Activated CD4-positive, alpha-beta T cell treated with anti-CD3 and anti-CD28 coated beads for 1 hour (primary cell): ENCODE measurements at regions not wholly inside any gene's neighbourhood (a gene's known extent, or its start where the extent isn't known, plus 50 kb on each side); places are given as distances from the start of the nearest gene placed in this dataset.
"Not testable (repeated sequence)": the region's sequence is repeated elsewhere in the genome, so short reads cannot be mapped to it uniquely, and the experiment has no call there.

ENCODE experiments used
- DNase-seq: peaks from one replicate; pipeline ENCODE4 v3.0.0-alpha.2; 2020

DNA sequence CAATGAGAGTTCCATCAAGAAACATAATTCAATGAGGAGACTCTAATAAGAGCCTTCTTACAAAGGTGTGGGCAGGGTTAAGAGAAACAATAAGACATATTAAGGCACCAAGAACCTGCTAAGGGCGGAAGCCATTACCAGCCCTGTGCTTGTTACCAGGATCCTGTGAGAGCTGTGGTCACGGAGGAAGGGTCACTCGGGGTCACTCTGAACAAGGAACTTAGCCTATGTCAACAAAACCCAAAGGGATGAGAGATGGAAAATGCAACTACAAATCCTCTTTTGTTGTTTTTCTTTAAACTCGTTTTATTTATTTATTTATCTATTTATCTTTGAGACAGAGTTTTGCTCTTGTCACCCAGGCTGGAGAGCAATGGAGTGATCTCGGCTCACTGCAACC, 460.4 kb upstream of the CCDC196 start:
- DNase-seq: no peak

DNA sequence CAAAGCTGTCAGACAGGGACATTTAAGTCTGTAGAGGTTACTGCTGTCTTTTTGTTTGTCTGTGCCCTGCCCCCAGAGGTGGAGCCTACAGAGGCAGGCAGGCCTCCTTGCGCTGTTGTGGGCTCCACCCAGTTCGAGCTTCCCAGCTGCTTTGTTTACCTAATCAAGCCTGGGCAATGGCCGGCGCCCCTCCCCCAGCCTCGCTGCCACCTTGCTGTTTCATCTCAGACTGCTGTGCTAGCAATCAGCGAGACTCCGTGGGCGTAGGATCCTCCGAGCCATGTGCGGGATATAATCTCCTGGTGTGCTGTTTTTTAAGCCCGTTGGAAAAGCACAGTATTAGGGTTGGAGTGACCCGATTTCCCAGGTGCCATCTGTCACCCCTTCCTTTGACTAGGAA, 454.2 kb upstream of the CCDC196 start:
- DNase-seq: not testable (repeated sequence)

DNA sequence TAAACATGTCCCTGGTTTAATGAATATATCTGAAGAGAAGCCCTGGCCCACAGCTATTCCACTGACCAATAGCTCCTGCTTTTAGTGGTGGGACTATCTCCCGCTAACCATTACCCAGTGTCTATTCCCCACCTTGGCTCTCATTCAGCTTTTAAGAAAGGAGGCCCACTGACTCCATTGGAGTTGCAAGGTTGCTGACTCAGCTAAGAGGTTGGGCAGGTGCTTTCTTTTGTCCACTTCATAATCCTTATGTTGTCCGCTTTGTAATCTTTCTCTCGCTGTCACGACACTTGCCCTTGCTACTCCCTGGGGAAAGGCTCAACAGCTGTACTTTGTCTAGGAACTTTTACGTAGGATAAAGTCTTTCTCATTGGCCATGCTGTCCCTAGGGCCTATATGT, 453.4 kb upstream of the CCDC196 start:
- DNase-seq: no peak

DNA sequence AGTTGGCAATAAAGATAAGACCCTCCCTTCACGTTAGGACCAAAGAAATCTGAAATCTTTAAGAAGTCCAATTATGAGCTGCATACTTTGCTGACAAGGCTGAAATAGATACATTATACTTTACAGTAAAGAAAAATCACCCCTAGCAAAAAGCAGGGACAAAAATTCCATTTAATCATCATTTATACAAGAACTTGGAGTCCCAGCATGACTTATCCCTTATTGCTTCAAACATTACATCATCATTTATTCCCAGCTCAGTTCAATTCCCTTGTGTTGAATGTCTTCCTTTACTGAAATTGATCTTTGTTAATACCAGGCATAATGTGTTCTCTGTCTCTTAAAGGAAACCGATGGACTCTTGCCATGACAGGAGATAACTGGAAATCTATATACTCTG, 449.6 kb upstream of the CCDC196 start:
- DNase-seq: no peak

DNA sequence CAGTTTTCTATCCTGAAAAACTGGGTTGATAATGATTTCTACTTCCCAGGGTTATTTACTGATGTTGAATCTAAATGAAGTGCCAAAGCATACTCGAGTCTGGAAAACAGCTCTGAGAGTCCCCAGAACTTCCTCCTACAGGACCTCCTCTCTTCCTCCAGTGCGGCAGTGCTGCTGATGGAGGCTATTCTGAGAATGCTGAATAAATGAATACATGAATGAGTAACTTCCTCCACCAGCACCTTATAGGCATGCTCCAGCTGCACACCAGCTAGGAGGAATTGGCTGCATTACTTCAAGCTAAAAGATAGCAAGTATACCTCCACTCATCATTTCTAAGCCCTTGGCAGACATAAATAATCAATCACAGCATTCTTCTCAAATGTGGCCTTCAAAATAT, 448.8 kb upstream of the CCDC196 start:
- no peak for DNase-seq

DNA sequence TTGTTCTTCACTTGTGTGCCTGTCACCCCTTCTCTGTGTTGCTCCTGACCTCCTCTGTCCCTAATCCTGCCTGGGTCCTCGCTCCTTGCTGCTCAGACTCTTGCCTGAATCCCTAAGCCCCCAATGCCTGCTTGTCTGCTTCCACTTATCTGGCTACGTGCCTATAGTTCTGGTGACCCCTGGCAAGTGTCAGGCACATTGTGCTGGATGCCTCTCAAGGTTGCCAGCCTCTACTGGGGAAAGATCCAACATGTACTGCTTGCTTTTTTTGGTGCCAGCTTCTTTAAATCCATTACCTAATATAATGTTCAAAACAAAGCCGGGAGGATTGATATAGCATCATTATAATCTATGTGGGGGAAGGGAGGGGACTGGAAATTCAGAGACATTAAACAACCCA, 448.0 kb upstream of the CCDC196 start:
- DNase-seq: no peak

DNA sequence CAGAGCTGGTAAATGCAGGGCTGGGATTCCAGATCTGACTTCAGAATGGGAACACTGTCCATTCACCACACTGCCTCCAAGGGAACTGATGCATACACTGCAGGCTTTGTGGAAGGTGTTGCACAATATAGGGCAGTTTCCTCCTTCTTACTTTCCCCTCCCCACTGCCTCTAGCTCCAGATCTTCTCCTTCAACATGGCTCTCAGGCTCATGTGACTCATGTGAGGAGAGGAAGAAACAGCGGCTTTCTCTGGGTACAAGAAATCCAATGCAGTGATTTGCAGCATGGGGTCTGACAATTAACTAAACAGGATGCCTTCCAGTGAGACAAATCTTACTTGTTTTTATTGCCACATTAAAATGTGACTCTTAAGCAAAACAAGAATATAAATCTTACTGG, 447.6 kb upstream of the CCDC196 start:
- DNase-seq: no peak

DNA sequence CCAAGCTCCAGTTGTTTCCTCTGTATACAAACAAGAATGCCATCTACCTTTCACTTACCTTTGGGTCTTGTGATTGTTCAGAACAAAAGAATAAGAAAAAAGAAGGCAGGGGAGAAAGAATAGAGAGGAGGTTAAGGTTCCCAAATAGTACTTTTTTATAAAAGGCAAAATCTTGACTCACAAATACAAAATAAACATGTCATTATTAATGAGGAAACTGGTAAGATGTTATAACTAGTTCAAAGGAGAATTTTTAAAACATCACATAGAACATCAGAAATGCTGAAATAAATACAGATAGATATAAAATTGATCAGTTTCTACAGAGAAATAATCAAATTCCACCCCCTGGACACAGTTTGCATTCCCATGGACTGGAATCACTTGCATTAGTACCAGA, 446.7 kb upstream of the CCDC196 start:
- DNase-seq: no peak

DNA sequence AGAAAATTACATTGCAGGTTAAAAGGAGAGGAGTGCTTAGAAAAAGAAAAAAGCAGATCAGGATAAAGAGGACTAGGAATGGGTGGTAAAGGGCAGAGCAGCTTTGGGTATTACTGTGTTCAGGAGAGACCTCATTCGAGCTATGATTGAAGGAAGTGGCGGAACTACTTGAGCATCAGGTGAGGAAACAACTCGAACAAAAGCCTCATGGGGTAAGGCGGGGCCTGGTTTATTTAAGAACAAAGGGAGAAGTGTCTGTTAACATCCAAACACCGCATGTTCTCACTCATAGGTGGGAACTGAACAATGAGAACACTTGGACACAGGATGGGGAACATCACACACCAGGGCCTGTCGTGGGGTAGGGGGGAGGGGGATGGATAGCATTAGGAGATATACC, 444.6 kb upstream of the CCDC196 start:
- no peak for DNase-seq

DNA sequence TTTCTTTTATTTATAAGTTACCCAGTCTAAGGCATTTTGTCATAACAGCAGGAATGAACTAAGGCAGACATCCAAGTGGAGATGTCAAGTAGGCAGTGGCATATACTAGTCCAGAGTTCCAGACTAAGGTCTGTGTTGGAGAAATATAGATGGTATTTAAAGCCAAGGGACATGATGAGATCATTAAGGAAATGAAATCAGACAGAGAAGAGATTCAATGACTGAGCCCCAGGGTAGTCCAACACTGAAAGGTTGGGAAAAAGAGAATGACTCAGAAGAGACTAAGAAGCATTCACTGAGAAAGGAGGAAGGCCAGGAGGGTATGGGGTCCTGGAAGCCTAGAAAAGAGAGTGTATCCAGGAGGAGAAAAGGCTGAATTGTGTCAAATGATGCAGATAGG, 442.2 kb upstream of the CCDC196 start:
- DNase-seq: no peak

DNA sequence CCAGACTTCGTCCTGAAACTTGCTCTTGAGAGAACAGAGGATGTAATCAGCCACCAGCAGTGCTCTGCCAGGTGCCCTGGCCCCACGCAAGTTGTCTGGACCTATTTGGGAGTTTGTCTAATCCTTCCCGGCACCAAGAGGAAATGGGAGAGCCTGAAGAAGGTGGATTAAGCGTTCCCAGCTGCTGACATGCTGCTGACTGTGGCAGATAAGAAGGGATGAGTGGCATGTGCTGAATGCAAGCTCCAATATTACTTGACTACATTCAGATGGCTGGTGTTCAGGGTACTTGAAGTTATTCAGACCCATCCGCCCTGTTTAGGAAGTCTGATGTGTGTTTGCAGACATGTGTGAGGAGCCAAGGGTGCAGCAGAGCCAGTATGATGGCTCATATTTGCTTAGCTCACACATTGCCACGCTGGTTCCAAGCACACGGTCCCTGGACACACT, 440.6 kb upstream of the CCDC196 start:
- DNase-seq: no peak

DNA sequence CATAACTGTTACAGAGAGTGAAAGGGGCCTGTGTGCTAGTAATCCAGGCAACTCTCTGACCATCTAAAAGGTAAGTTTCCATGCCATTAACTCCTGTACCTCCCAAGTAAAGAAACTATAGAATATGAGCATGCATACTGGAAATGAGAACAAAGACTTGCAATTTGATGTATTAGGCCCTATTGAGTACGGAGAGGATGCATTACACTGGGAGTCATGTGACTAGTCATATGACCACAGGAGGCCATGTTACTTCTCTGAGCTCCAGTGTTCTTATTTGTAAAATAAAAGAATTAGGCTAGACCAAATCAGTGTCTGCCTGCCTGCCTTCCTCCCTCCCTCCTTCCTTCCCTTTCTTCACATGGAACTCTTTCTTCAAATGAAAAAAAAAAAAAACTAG, 440.1 kb upstream of the CCDC196 start:
- DNase-seq: no peak

DNA sequence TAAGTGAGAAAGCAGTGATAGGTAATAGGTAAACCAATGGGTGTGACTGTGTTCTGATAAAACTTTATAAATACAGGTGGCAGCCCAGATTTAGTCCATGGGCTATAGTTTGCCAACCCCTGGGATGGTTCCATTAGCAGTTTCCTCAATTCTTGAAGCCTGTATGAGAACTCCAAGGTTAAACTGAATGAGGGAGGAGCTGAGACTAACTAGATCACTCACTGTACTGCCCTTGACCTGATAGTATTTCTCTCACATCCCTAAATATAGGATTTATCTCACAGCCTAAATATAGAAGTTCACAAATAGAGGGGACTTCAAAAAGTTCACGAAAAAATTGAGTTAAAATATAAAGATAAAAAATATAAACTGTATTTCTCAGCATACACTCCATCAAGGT, 439.6 kb upstream of the CCDC196 start:
- no peak for DNase-seq

DNA sequence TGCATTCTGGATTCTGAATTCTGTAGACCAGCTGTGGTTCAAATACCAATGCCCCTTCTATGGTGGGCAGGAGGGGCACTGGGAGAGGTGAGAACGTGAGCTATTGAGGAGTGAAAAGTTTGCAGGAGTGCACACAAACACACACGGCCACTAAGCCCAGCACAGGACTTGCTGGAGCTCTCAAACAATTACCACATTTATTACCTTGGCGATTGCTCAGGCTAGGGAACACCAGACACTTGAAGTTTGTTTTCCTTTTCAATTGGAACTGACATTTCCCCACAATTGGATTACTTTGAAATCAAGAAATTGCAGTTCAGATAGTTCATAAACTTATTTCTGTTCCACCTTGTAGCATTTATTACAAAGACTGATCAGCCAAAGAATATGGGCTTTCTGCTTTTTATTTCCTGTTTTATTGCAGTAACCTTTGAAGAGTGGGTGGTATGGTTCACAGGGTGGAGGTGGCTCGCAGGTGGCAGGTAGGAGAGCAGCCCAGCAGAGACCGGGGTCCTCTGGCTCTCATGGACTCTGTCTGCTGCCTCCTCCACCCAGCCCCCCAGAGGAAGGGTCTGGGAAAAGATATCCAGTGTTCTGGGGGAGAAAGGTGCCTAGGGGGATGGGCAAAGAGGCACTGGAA, 429.8 kb upstream of the CCDC196 start:
- DNase-seq: no peak

DNA sequence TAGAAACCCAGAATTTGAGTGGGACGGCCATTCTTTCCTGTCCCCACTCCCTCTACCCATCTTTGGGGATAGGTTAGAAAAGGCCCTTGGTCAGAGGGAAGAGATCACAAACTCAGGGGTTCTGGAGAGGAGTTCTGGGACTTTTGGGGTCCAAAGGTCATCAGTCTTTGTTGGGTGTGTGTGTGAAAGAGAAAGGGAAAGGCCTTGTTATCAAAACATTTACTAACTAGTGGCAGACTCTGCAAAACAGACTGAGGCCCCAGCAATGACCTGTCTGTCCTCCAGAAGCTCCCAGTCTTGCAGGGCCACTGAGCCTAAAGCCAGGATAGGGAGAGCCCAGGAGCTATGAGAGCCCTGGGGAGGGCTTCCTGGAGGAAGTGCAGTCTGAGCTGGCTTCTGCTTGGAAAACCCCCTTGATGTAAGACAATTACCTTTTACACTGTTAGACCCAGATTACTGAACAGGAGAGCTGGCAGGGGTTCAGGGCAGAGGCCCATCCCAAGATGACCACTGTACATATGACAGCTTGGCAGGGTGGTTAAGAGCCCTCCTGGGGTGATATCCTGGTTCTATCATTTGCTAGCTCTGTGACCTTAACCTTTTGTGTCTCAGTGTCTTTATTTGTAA, 429.1 kb upstream of the CCDC196 start:
- DNase-seq: no peak

DNA sequence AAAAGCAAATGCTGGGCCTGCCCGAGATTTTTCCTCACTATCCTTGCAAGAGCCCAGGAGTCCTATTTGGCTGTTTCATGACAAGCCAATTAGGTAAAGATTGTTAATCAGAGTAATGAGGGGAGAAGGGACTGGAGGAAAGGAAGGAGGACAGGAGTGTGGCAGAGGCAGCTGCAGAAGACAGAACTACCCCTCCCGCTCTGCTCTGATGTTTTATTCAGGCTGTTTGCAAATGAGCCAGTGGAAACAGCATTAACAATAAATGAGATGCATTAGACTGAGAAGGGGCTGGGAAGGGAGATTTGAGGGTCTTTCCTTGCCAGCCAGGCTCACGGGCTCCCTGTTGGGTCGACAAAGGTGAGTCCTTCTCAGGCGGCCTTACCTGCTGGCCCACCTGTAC, 421.0 kb upstream of the CCDC196 start:
- no peak for DNase-seq

DNA sequence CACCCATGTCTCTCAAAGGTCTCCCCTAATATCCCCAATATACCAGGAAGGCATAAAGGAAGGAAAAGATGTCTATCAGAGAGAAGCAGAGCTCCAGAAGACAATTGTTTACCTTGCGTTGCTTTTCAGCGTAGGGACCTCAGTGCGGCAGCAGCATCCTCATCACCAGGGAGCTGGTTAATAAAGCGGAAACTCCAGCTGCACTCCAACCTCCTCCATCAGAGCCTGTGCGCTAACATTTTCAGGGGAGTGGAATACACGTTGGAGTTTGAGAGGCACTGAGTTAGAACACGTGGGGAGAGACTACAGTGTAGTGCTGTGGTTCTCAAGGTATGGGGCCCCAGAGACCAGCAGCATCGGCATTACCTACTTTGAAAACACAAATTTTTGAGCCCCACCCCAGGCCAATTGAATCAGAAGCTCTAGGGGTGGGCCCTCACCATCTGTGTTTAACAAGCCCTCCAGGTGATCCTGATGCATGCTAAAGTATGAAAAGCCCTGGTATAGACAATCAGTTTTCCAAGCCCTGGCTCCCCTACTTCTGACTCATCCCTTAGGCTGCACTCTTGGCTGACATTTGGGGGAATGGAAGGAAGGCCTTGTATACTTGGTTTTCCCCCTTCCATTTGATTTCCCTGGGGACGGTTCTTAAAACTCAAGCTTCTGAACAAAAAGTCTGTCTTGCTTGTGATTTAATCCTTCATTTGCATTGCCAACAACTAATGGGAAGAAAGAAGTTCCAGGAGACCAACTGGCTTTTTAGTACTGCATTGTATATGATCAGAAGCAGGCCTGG, 419.0 kb upstream of the CCDC196 start:
- DNase-seq: no peak

DNA sequence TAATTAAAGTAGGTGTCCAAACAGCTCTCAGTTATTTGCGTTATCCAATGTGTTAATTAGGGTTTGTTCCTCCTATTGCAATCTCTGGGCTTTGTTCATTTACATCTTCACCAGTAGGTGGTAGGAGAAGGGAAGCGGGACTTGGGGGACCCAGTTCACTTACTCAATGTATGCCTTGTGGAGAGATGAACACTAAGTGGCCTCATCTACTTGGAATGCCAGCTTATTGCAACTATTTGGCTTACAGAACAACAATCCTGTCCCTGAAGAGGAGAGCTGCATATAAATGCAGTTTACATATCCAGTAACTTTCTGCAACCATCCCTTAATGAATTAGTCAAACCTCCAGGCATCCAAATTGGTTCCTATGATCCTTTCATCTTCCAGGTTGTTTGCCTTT, 417.1 kb upstream of the CCDC196 start:
- no peak for DNase-seq

DNA sequence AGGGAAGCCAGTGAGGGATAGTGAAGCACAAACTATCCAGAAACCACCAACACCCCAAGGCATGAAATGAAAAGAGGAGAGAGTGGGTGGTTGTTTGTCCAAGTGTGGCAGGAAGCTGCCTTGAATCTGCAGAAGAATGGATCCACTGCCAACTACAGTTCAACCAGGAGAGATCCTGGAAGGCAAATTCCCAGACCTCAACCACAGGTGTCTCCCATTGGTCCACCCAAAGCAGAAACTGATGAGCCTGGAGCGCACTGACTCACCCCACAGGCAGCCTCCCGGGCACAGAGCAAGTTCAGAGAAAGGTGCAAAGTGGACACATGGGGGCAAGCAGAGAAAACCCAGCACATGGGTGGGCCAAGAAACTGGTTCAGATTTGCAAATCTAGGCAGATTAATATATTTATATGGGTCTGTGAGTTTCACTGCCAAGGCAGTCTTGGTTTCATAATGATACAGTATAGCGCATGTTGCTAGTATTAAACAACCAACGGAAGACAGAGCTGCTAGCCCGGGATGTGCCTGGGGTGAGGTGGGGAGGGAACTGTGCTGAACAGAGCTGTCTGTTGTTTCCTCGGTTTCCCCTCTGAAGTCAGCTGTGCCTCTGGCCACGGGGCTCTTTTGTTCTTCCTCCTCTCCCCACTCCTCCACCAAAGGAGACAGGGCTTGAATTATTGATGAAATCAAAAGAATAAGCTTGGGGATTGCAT, 416.2 kb upstream of the CCDC196 start:
- no peak for DNase-seq

DNA sequence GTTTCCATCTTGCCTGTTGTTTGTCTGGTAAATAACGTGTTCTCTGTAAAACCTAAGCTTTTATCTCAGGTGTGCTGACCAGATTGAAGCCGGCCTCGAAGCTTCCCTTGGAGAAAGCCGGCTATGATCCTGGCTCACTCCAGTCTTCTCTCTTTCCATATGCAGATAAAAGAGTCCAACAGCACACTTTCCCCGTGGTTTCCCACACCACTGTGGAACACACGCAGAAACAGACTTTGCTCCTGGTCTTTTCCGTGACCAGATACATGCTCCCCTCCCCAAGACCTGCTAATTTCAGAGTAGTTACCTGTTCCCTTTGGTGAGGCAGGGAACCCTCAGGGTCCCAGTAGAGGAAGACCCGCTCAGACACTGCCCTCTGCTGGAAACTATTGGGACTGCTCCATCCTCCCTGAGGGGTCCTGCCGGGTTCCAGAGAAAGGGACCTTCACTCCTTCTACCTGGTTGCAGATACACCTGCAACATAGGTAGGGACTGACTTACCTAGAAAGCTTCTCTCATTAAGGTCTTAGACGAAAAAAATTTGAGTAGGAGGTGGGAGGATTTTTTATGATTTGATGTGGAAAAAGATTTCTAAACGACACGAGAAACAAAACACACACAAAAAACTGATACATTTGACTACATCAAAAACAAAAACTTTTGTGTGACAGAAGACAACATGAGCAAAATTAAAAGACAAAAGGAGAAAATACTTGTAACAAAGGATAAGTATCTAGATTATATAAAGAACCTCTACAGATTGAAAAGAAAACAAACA, 415.4 kb upstream of the CCDC196 start:
- peak; percentile 52 for DNase-seq

DNA sequence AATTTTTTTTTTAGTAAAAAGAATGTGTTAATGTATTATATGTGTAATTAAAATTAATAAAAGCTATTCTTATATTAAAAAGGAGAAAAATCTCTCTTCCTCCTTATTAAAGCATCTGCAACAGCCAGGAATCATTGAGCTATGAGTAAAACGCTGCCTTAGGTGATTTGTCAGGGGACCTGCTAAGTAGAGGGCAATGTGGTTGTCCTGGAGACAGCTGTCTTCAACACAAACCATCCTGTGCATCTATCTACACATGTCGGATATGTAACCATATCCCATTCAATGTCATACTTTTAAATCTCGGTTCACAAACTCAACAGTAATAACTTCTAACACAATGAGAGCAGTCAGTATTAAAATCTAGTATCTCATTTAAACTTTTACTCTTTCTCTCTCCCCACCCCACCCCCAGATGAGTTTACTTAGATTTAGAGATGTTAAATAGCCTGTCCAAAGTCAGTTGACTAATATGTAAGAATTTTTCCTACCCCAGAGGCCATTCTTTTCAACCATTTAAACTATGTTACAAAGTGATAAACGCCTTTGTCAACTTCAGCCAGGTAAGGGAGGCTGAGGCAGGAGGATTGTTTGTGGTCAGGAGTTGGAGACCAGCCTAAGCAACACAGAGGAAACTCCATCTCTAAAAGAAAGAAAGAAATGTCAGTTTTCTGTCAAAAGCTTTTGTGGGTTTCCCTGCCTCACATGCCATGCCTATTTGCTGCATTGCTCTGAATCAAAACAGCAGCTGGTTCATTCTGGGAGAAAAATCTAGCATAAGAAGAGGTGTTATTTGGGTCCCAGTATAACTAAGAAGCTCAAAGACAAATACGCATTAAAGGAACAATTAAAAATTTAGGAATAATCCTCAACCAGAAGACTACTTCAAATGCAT, 413.7 kb upstream of the CCDC196 start:
- no peak for DNase-seq

DNA sequence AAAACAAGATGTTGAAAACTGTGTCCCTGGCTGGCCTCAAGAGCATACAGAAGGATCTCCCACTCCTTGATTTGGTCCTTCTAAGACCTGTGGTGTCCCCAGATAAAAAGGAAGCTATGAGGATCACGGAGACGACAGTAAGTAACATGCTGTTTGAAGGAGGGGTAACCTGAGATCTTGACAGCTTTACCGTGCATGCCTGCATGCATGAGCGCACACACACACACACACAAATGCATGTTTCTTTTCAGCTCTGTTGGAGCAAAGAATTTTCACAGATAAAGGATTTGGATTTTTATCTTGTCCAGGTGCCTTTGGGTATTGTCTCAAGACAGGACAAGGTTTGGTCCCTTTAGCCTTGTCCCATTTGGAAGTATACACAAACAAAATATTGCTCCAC, 411.6 kb upstream of the CCDC196 start:
- DNase-seq: no peak
